ENCODE measurements at regions not wholly inside any gene's neighbourhood (a gene's known extent, or its start where the extent isn't known, plus 50 kb on each side); places are given as distances from the start of the nearest gene placed in this dataset.

GRCh38 chr13:97134364-97135095 lies 87.6 kb upstream of the MBNL2 start:
- TF ChIP-seq EZH2 (IDR thresholded peaks at IDR 0.05; ENCODE audit: low read depth) (no peak), CTCF (conservative IDR thresholded peaks at IDR 0.05) (no peak)

Measured in PC-9 (cell line).